ENCODE measurements at regions not wholly inside any gene's neighbourhood (a gene's known extent, or its start where the extent isn't known, plus 50 kb on each side); places are given as distances from the start of the nearest gene placed in this dataset.
A peak's percentile ranks its signal among the peaks of the same experiment; 100 is the strongest.

GRCh38 chr17:79410681-79411080 is 200.2 kb downstream of the RBFOX3 start:
- no peak for DNase-seq (ENCODE audit: low read depth in 6 of 9, low spot score in 9 of 9)
- Histone ChIP-seq H3K27ac (ENCODE audit: low read depth in 1 of 2, low read length in 1 of 2) (no peak overlapping the region), H3K4me1 (ENCODE audit: control insufficient read depth in 2 of 2, insufficient read depth in 2 of 2, low read length in 2 of 2) (no peaks in the 10 kb centered on the region), H3K36me3 (ENCODE audit: control insufficient read depth in 2 of 2, insufficient read depth in 2 of 2, low read length in 1 of 2) (no peaks in the 10 kb centered on the region), H3K27me3 (ENCODE audit: control insufficient read depth in 2 of 2, insufficient read depth in 1 of 2, low read length in 1 of 2) (peaks cover 11 to 37% of the 10 kb centered on the region in 2 donors), H3K9me3 (ENCODE audit: control insufficient read depth in 2 of 2, insufficient read depth in 1 of 2, low read length in 1 of 2) (no peaks in the 10 kb centered on the region), H3K4me3 (ENCODE audit: low read length in 2 of 2) (no peak overlapping the region)
- WGBS, result 86% methylated on average over 9 of the region's 9 CpGs

- no peak for DNase-seq (ENCODE audit: low read depth in 6 of 9, low spot score in 9 of 9)
- WGBS, result 58% methylated on average over 11 of the region's 11 CpGs
- Histone ChIP-seq H3K4me3 (ENCODE audit: low read length in 2 of 2) (no peak overlapping the region), H3K36me3 (ENCODE audit: control insufficient read depth in 2 of 2, insufficient read depth in 2 of 2, low read length in 1 of 2) (no peaks in the 10 kb centered on the region), H3K9me3 (ENCODE audit: control insufficient read depth in 2 of 2, insufficient read depth in 1 of 2, low read length in 1 of 2) (no peaks in the 10 kb centered on the region), H3K27ac (ENCODE audit: low read depth in 1 of 2, low read length in 1 of 2) (no peak overlapping the region), H3K4me1 (ENCODE audit: control insufficient read depth in 2 of 2, insufficient read depth in 2 of 2, low read length in 2 of 2) (no peaks in the 10 kb centered on the region), H3K27me3 (ENCODE audit: control insufficient read depth in 2 of 2, insufficient read depth in 1 of 2, low read length in 1 of 2) (peaks cover 12 to 31% of the 10 kb centered on the region in 2 donors)
These were observed 202.6 kb downstream of the RBFOX3 start for GRCh38 chr17:79408251-79408650.

DNA sequence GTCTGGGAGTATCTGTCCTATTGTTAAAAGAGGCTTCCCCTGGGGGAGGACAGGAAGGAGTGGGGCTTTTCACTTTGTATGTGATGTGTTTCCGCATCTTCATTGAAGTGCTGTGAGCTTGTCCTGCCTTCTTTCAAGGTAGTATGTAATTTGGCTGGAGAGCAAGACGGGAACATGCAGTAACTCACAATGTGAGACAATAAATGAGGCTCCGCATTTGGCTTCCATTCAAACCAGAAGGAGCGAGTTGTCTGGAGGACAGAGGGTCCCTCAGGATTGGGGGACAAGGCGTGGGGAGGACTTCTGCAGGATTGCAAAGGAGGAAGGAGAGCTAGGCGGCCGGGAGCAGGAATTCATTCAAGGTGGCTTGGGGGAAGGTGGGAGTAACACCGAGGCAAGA is 203.5 kb downstream of the RBFOX3 start:
- Histone ChIP-seq H3K27me3 (ENCODE audit: control insufficient read depth in 2 of 2, insufficient read depth in 1 of 2, low read length in 1 of 2) (peaks cover 12 to 36% of the 10 kb centered on the region in 2 donors), H3K9me3 (ENCODE audit: control insufficient read depth in 2 of 2, insufficient read depth in 1 of 2, low read length in 1 of 2) (no peaks in the 10 kb centered on the region), H3K36me3 (ENCODE audit: control insufficient read depth in 2 of 2, insufficient read depth in 2 of 2, low read length in 1 of 2) (no peaks in the 10 kb centered on the region), H3K4me1 (ENCODE audit: control insufficient read depth in 2 of 2, insufficient read depth in 2 of 2, low read length in 2 of 2) (no peaks in the 10 kb centered on the region), H3K27ac (ENCODE audit: low read depth in 1 of 2, low read length in 1 of 2) (no peak overlapping the region), H3K4me3 (ENCODE audit: low read length in 2 of 2) (no peak overlapping the region)
- WGBS, result 57% methylated on average over 8 of the region's 8 CpGs
- no peak for DNase-seq (ENCODE audit: low read depth in 6 of 9, low spot score in 9 of 9)

GRCh38 chr17:79406316-79406715 is 204.5 kb downstream of the RBFOX3 start:
- H3K4me3 ChIP-seq (ENCODE audit: low read length in 2 of 2), result no peak overlapping the region
- H3K36me3 ChIP-seq (ENCODE audit: control insufficient read depth in 2 of 2, insufficient read depth in 2 of 2, low read length in 1 of 2), result no peaks in the 10 kb centered on the region
- H3K27me3 ChIP-seq (ENCODE audit: control insufficient read depth in 2 of 2, insufficient read depth in 1 of 2, low read length in 1 of 2), result peaks cover 12 to 47% of the 10 kb centered on the region in 2 donors
- no peak overlapping the region for H3K27ac ChIP-seq (ENCODE audit: low read depth in 1 of 2, low read length in 1 of 2)
- WGBS, result 39% methylated on average over 16 of the region's 16 CpGs
- peaks cover under 1 to 4% of the 10 kb centered on the region in 2 donors for H3K4me1 ChIP-seq (ENCODE audit: control insufficient read depth in 2 of 2, insufficient read depth in 2 of 2, low read length in 2 of 2)
- DNase-seq (ENCODE audit: low read depth in 6 of 9, low spot score in 9 of 9), result no peak
- no peaks in the 10 kb centered on the region for H3K9me3 ChIP-seq (ENCODE audit: control insufficient read depth in 2 of 2, insufficient read depth in 1 of 2, low read length in 1 of 2)

DNA sequence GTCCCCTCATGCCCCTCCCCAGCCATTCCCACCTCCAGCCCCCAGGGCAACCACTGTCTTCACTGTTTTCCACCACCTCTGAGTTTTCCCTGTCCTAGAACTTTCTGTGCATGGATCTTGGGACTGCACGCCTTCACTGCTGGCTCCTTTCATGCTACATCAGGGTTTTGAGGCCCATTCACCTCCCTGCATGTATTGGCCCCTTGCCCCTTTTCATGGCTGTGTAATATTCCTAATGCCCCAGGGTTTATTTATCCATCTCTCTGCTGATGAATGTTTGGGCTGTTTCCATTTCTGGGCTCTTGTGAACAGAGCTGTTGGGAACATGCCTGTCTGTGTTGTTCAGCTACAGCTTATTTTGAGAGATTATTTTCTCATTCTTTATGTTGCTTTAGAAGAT is 205.0 kb downstream of the RBFOX3 start:
- H3K9me3 ChIP-seq (ENCODE audit: control insufficient read depth in 2 of 2, insufficient read depth in 1 of 2, low read length in 1 of 2), result no peaks in the 10 kb centered on the region
- peaks cover 13 to 49% of the 10 kb centered on the region in 2 donors for H3K27me3 ChIP-seq (ENCODE audit: control insufficient read depth in 2 of 2, insufficient read depth in 1 of 2, low read length in 1 of 2)
- 95% methylated on average over 1 of the region's 1 CpG for WGBS
- peaks cover 4 to 7% of the 10 kb centered on the region in 2 donors for H3K4me1 ChIP-seq (ENCODE audit: control insufficient read depth in 2 of 2, insufficient read depth in 2 of 2, low read length in 2 of 2)
- no peak overlapping the region for H3K4me3 ChIP-seq (ENCODE audit: low read length in 2 of 2)
- H3K36me3 ChIP-seq (ENCODE audit: control insufficient read depth in 2 of 2, insufficient read depth in 2 of 2, low read length in 1 of 2), result no peaks in the 10 kb centered on the region
- no peak for DNase-seq (ENCODE audit: low read depth in 6 of 9, low spot score in 9 of 9)
- no peak overlapping the region for H3K27ac ChIP-seq (ENCODE audit: low read depth in 1 of 2, low read length in 1 of 2)

DNA sequence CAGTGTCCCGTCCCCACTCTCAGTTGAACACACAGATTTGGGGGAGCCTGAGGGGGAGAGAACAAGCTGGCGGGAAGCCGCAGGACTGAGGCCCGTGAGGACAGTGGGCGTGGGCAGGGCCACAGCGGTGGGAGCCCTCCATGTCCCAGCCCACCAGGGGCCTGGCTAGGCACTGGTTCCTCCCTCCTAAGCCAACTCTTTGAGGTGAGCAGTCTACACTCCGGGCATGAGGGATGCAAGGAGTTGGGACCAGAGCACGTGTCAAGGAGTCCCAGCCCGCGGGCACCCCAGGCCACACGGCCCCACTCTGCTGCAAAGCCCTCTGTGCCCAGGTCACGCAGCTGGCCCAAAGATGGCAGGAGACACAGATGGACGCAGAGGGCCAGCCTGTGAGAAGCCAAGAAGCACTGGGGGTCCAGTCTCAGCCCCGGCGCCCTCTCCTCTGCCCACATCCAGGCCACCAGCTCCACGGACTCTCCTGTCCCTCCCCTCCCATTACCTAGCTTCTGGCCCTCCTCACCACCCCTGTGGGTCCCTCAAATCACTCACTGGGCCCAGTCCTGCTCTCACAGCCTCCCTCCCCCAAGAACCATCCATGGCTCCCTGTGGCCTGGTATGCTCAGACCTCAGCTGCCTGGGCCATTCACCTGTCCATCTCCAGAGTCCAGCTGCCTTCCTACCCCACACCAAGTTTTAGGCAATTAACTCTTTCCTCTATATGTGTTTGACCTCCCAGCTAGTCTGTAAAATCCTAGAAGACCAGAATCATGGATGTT is 206.5 kb downstream of the RBFOX3 start:
- H3K27me3 ChIP-seq (ENCODE audit: control insufficient read depth in 2 of 2, insufficient read depth in 1 of 2, low read length in 1 of 2), result peaks cover 24 to 64% of the 10 kb centered on the region in 2 donors

DNA sequence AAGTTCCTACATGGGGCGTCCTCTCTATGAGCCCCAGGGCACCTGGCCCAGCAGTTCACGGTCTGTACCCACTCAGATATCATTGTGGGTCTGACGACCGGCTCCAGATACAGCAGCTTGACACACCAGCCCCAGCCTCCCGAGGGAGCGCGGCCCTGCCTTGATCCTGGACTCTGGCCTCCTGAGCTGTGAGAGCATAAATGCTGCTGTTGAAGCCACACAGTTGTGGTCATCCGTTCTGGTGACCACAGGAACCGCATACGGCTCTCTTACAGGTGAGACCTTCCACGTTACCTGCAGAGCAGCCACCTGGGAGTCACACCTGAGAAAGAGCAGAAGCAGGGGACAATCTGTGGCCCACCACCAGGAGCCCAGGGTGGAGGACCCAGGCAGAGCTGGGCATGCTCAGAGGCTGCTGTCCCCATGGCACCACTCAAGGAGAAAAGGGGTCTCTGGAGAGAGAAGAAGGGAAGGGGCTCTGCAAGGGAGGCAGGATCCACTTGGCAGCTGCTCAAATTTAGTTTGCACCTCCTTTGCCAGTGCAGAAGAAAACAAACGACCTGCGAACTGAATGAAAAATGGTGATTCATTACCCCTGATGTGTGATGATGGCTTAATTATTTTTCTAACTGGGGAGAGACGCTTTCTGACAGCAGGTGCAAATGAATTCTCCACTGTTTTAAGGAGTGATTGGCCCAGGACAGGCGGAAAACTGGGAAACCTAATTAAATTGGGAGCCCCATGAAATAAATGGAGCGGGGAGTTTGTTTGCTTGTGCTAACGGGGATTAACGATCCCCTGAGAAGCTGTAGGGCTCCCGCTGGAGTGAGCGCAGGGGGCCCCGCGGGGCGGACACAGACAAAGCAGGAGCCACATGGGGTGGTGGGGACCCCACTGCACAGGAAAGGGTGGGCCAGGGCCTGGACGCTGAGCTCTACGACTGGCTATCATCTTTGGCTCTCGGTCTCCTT is 208.9 kb downstream of the RBFOX3 start:
- Histone ChIP-seq H3K9me3 (ENCODE audit: control insufficient read depth in 2 of 2, insufficient read depth in 1 of 2, low read length in 1 of 2) (no peaks in the 10 kb centered on the region), H3K27ac (ENCODE audit: low read depth in 1 of 2, low read length in 1 of 2) (no peak overlapping the region), H3K36me3 (ENCODE audit: control insufficient read depth in 2 of 2, insufficient read depth in 2 of 2, low read length in 1 of 2) (no peaks in the 10 kb centered on the region), H3K4me1 (ENCODE audit: control insufficient read depth in 2 of 2, insufficient read depth in 2 of 2, low read length in 2 of 2) (peaks cover 5 to 10% of the 10 kb centered on the region in 2 donors), H3K4me3 (ENCODE audit: low read length in 2 of 2) (no peak overlapping the region), H3K27me3 (ENCODE audit: control insufficient read depth in 2 of 2, insufficient read depth in 1 of 2, low read length in 1 of 2) (peaks cover 23 to 68% of the 10 kb centered on the region in 2 donors)
- 50% methylated on average over 26 of the region's 26 CpGs for WGBS
- no peak for DNase-seq (ENCODE audit: low read depth in 6 of 9, low spot score in 9 of 9)

More for the DNA sequence above, 206.5 kb downstream of the RBFOX3 start:
- Histone ChIP-seq H3K9me3 (ENCODE audit: control insufficient read depth in 2 of 2, insufficient read depth in 1 of 2, low read length in 1 of 2) (no peaks in the 10 kb centered on the region), H3K27ac (ENCODE audit: low read depth in 1 of 2, low read length in 1 of 2) (no peak overlapping the region), H3K36me3 (ENCODE audit: control insufficient read depth in 2 of 2, insufficient read depth in 2 of 2, low read length in 1 of 2) (no peaks in the 10 kb centered on the region), H3K4me3 (ENCODE audit: low read length in 2 of 2) (no peak overlapping the region), H3K4me1 (ENCODE audit: control insufficient read depth in 2 of 2, insufficient read depth in 2 of 2, low read length in 2 of 2) (peaks cover 5 to 10% of the 10 kb centered on the region in 2 donors)
- no peak for DNase-seq (ENCODE audit: low read depth in 6 of 9, low spot score in 9 of 9)
- 88% methylated on average over 16 of the region's 16 CpGs for WGBS

- no peaks in the 10 kb centered on the region for H3K9me3 ChIP-seq (ENCODE audit: control insufficient read depth in 2 of 2, insufficient read depth in 1 of 2, low read length in 1 of 2)
- WGBS, result 13% methylated on average over 33 of the region's 33 CpGs
- H3K36me3 ChIP-seq (ENCODE audit: control insufficient read depth in 2 of 2, insufficient read depth in 2 of 2, low read length in 1 of 2), result no peaks in the 10 kb centered on the region
- peak overlapping the region in 1 of 2 donors; percentile 32 for H3K4me3 ChIP-seq (ENCODE audit: low read length in 2 of 2)
- H3K27ac ChIP-seq (ENCODE audit: low read depth in 1 of 2, low read length in 1 of 2), result no peak overlapping the region
- peaks cover 22 to 59% of the 10 kb centered on the region in 2 donors for H3K27me3 ChIP-seq (ENCODE audit: control insufficient read depth in 2 of 2, insufficient read depth in 1 of 2, low read length in 1 of 2)
- peak in 8 of 9 donors; percentile 30 to 76 (median 48) for DNase-seq (ENCODE audit: low read depth in 6 of 9, low spot score in 9 of 9)
- peaks cover 5 to 10% of the 10 kb centered on the region in 2 donors for H3K4me1 ChIP-seq (ENCODE audit: control insufficient read depth in 2 of 2, insufficient read depth in 2 of 2, low read length in 2 of 2)
These were observed 209.7 kb downstream of the RBFOX3 start for GRCh38 chr17:79400989-79401703.

All from thymus (tissue), 11 donors.